HCT116 (cell line): ENCODE measurements at regions not wholly inside any gene's neighbourhood (a gene's known extent, or its start where the extent isn't known, plus 50 kb on each side); places are given as distances from the start of the nearest gene placed in this dataset.

ENCODE experiments used
- ATAC-seq: fragments of 200-7000 bp; cut with Tn5 transposase; 2 replicates; pipeline ENCODE4 v1.9.1; 2020; ENCODE audit warnings: mild to moderate bottlenecking, moderate library complexity
- BruUV-seq: library from RNA; stranded (reverse); fragments of 400-500 nt; replicated peaks from 2 replicates; lab custom pipeline; 2021; lab: Mats Ljungman, UMichigan
- CTCF ChIA-PET: fragments of 300-600 bp; sonication (Branson Sonifier 250); formaldehyde crosslinking; loops from one replicate; lab custom pipeline; 2021; ENCODE audit warnings: antibody characterized with exemption; lab: Charles Lee
- POLR2A ChIA-PET: fragments of 300-600, 350-600 bp; sonication (Branson Sonifier 250); formaldehyde crosslinking; loops from one replicate; lab custom pipeline; 2021; ENCODE audit warnings: antibody characterized with exemption; lab: Charles Lee
- RAD21 ChIA-PET, 2 experiments: fragments of 300-600 bp; sonication (Branson Sonifier 250); formaldehyde crosslinking; loops; one replicate each; lab custom pipeline; 2023; ENCODE audit warnings: low total read pairs in 2 of 2; ENCODE audit not compliant: uncharacterized antibody in 2 of 2, unreplicated experiment in 2 of 2, low non-redundant PET in 1 of 2; lab: Charles Lee
- DNase-seq: peaks from one replicate; pipeline ENCODE4 v3.0.0-alpha.2; 2010; ENCODE audit warnings: low read depth, low spot score
- H2AFZ ChIP-seq: fragments of 200-600 bp; shearing (Covaris generic), sonication (generic); 2 replicates; pipeline ENCODE4 v1.6.1; 2017; ENCODE audit warnings: low read depth, mixed run types, mixed read lengths, antibody characterized with exemption, low read length; ENCODE audit not compliant: poor library complexity, severe bottlenecking
- H3K27ac ChIP-seq: 2 replicates; pipeline ENCODE4 v1.5.1; 2012; ENCODE audit warnings: low read depth, low read length
- H3K27me3 ChIP-seq: fragments of 200-600 bp; sonication (generic); 2 replicates; pipeline ENCODE4 v1.6.1; 2016; ENCODE audit warnings: mixed run types, low read length, mixed read lengths; ENCODE audit not compliant: insufficient read depth
- H3K36me3 ChIP-seq, 2 experiments: fragments of 200-500 bp in 1 of 2; fragments of 200-600 bp in 1 of 2; sonication (Bioruptor generic) in 1 of 2; sonication (generic) in 1 of 2; 2 replicates each; pipeline versions ENCODE4 v1.5.1 to v1.6.1; 2014 to 2016; ENCODE audit warnings: low read length in 2 of 2, inconsistent platforms in 1 of 2, mixed read lengths in 1 of 2, mixed run types in 1 of 2; ENCODE audit not compliant: insufficient read depth in 2 of 2, control insufficient read depth in 1 of 2
- H3K4me1 ChIP-seq, 2 experiments: fragments of 200-600 bp in 1 of 2; sonication (generic) in 1 of 2; 2 replicates each; pipeline versions ENCODE4 v1.5.1 to v1.6.1; 2012 to 2017; ENCODE audit warnings: low read length in 2 of 2, inconsistent platforms in 1 of 2, mild to moderate bottlenecking in 1 of 2, mixed read lengths in 1 of 2, mixed run types in 1 of 2, moderate library complexity in 1 of 2; ENCODE audit not compliant: insufficient read depth in 2 of 2, control insufficient read depth in 1 of 2
- H3K4me2 ChIP-seq: fragments of 200-600 bp; sonication (generic); 2 replicates; pipeline ENCODE4 v1.6.1; 2017; ENCODE audit warnings: mixed run types, low read length, mixed read lengths
- H3K4me3 ChIP-seq, 2 experiments: fragments of 200-600 bp in 1 of 2; sonication (generic) in 1 of 2; replicated peaks in 1 of 2; 2 replicates each; pipeline ENCODE4 v1.5.1; 2011 to 2016; ENCODE audit warnings: low read length in 2 of 2, control low read depth in 1 of 2, low read depth in 1 of 2, mild to moderate bottlenecking in 1 of 2, mixed read lengths in 1 of 2, mixed run types in 1 of 2
- H3K79me2 ChIP-seq: fragments of 200-600 bp; sonication (generic); 2 replicates; pipeline ENCODE4 v1.6.1; 2017; ENCODE audit warnings: mild to moderate bottlenecking, mixed run types, low read length, moderate library complexity, mixed read lengths; ENCODE audit not compliant: insufficient read depth
- H3K9ac ChIP-seq: fragments of 200-600 bp; sonication (generic); 2 replicates; pipeline ENCODE4 v1.6.1; 2016; ENCODE audit warnings: low read length, mixed read lengths
- H3K9me2 ChIP-seq: fragments of 200-600 bp; sonication (generic), shearing (Covaris generic); 2 replicates; pipeline ENCODE4 v1.6.1; 2017; ENCODE audit warnings: mixed run types, mild to moderate bottlenecking, moderate library complexity; ENCODE audit not compliant: insufficient read depth
- H3K9me3 ChIP-seq, 2 experiments: fragments of 200-500 bp in 1 of 2; fragments of 200-600 bp in 1 of 2; sonication (Bioruptor generic) in 1 of 2; sonication (generic) in 1 of 2; 2 replicates each; pipeline ENCODE4 v1.6.1; 2014 to 2017; ENCODE audit warnings: low read length in 2 of 2, mixed read lengths in 2 of 2, inconsistent platforms in 1 of 2, low read depth in 1 of 2, mild to moderate bottlenecking in 1 of 2, mixed run types in 1 of 2, moderate library complexity in 1 of 2; ENCODE audit not compliant: control insufficient read depth in 1 of 2, insufficient read depth in 1 of 2
- H4K20me1 ChIP-seq: fragments of 200-600 bp; sonication (generic), shearing (Covaris generic); 2 replicates; pipeline ENCODE4 v1.6.1; 2017; ENCODE audit warnings: mixed run types, mild to moderate bottlenecking, moderate library complexity; ENCODE audit not compliant: insufficient read depth
- ELF1 ChIP-seq: IDR thresholded peaks from 2 replicates; pipeline ENCODE4 v1.6.1; 2012; ENCODE audit warnings: low read depth, borderline replicate concordance
- JUND ChIP-seq: IDR thresholded peaks from 2 replicates; pipeline ENCODE4 v1.6.1; 2012
- POLR2A ChIP-seq: IDR thresholded peaks from 2 replicates; pipeline ENCODE4 v1.7.0; 2011; ENCODE audit warnings: borderline replicate concordance; ENCODE audit not compliant: insufficient read depth, insufficient read length; ENCODE audit errors: extremely low read depth
- POLR2AphosphoS5 ChIP-seq: IDR thresholded peaks from 2 replicates; pipeline ENCODE4 v1.6.1; 2011; ENCODE audit warnings: mild to moderate bottlenecking, low read depth, low read length, moderate library complexity
- RAD21 ChIP-seq: IDR thresholded peaks from 2 replicates; pipeline ENCODE4 v1.6.1; 2012; ENCODE audit warnings: low read depth, mild to moderate bottlenecking
- SIN3A ChIP-seq: IDR thresholded peaks from 2 replicates; pipeline ENCODE4 v1.6.1; 2012; ENCODE audit warnings: low read depth
- SP1 ChIP-seq: IDR thresholded peaks from 2 replicates; pipeline ENCODE4 v1.6.1; 2012; ENCODE audit warnings: low read depth
- ZNF274 ChIP-seq: fragments of 200-500 bp; sonication (Bioruptor generic); IDR thresholded peaks from 2 replicates; pipeline ENCODE4 v1.6.1; 2014; ENCODE audit warnings: mild to moderate bottlenecking, low read depth, low read length, inconsistent platforms
- intact Hi-C: fragments of 100-400 bp; cut with micrococcal nuclease; formaldehyde crosslinking; loops from 2 replicates; pipeline ENCODE4 v1.10.0; 2022
- TF ChIP-seq, protein P1 (sequence below): IDR thresholded peaks from 2 replicates; pipeline ENCODE4 v1.6.1; 2011; ENCODE audit warnings: mild to moderate bottlenecking, low read length, moderate library complexity; ENCODE audit not compliant: insufficient replicate concordance; ENCODE audit errors: extremely low read depth
- TF ChIP-seq, protein P2 (sequence below), 3 experiments: fragments of 200-600 bp in 1 of 3; sonication (generic) in 1 of 3; IDR thresholded peaks in 2 of 3; conservative IDR thresholded peaks in 1 of 3; 2 replicates each; pipeline ENCODE4 v1.5.1; 2012 to 2017; ENCODE audit warnings: low read depth in 2 of 3, low read length in 2 of 3, antibody characterized with exemption in 1 of 3, borderline replicate concordance in 1 of 3, control low read depth in 1 of 3, mild to moderate bottlenecking in 1 of 3, mixed read lengths in 1 of 3, mixed run types in 1 of 3, moderate library complexity in 1 of 3; ENCODE audit not compliant: insufficient read depth in 1 of 3

DNA sequence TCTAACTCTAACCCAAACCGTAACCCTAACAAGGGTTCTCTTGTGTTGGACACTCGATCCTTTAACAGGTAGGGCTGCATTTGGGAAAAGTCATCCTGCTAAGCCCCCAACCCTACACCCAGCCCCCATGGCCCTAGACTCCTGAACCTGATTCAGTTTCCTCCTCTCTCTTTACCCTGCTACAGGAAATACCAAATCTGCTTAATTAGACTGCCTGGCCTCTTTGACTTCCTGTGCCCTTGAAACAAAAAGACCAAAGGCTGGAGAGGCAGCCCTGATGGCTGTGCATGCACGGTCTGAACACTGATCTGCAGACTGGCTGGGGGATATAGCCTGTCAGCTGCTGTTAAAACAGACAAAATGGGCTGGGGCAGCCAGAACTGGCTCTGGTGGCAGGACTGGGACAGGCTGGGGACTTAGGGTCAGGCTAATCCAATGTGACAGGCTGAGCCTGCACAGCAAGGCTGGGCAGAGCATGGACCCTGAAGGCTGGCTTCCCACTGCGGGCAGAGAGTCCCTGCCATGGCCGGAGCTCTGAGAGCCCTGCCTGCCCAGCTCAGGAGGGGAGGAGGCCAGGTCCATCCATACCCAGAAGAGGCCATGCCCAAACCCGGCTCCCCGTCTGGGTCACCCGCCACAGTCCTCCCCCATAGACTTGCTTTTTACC, 51.0 kb upstream of the MSMB start:
- TF ChIP-seq SIN3A (no peak), POLR2A (no peak), ELF1 (no peak), POLR2AphosphoS5 (no peak), SP1 (no peak), RAD21 (no peak), ZNF274 (no peak), JUND (no peak)
- TF ChIP-seq, protein P1, sequence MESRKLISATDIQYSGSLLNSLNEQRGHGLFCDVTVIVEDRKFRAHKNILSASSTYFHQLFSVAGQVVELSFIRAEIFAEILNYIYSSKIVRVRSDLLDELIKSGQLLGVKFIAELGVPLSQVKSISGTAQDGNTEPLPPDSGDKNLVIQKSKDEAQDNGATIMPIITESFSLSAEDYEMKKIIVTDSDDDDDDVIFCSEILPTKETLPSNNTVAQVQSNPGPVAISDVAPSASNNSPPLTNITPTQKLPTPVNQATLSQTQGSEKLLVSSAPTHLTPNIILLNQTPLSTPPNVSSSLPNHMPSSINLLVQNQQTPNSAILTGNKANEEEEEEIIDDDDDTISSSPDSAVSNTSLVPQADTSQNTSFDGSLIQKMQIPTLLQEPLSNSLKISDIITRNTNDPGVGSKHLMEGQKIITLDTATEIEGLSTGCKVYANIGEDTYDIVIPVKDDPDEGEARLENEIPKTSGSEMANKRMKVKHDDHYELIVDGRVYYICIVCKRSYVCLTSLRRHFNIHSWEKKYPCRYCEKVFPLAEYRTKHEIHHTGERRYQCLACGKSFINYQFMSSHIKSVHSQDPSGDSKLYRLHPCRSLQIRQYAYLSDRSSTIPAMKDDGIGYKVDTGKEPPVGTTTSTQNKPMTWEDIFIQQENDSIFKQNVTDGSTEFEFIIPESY = no peak
- TF ChIP-seq, protein P2, sequence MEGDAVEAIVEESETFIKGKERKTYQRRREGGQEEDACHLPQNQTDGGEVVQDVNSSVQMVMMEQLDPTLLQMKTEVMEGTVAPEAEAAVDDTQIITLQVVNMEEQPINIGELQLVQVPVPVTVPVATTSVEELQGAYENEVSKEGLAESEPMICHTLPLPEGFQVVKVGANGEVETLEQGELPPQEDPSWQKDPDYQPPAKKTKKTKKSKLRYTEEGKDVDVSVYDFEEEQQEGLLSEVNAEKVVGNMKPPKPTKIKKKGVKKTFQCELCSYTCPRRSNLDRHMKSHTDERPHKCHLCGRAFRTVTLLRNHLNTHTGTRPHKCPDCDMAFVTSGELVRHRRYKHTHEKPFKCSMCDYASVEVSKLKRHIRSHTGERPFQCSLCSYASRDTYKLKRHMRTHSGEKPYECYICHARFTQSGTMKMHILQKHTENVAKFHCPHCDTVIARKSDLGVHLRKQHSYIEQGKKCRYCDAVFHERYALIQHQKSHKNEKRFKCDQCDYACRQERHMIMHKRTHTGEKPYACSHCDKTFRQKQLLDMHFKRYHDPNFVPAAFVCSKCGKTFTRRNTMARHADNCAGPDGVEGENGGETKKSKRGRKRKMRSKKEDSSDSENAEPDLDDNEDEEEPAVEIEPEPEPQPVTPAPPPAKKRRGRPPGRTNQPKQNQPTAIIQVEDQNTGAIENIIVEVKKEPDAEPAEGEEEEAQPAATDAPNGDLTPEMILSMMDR (IDR thresholded peaks at IDR 0.05 in 2 of 3, conservative IDR thresholded peaks at IDR 0.05 in 1 of 3; ENCODE audit: borderline replicate concordance in 1 of 3, insufficient read depth in 1 of 3, low read depth in 2 of 3, low read length in 2 of 3) = no peak
- no peak for ATAC-seq
- RAD21 ChIA-PET = no interaction called here
- Histone ChIP-seq H3K9me2 (no peaks in the 10 kb centered on the region), H3K9me3 (no peaks in the 10 kb centered on the region), H3K4me2 (peak overlapping the region; percentile 51; the same call in 1 of the 2 replicates), H3K27me3 (no peaks in the 10 kb centered on the region), H3K9ac (no peak overlapping the region), H3K4me3 (no peak overlapping the region), H4K20me1 (no peaks in the 10 kb centered on the region), H3K4me1 (peaks cover 0 to 12% of the 10 kb centered on the region in 2 experiments; a peak in 2 of 4 replicates), H3K36me3 (no peaks in the 10 kb centered on the region), H2AFZ (no peak overlapping the region), H3K27ac (no peak overlapping the region), H3K79me2 (no peaks in the 10 kb centered on the region)
- CTCF ChIA-PET = no interaction called here
- intact Hi-C loops = no loop called here
- BruUV-seq = no TSS peak
- POLR2A ChIA-PET = no interaction called here
- DNase-seq = no peak
